Body of pancreas (tissue), 4 donors: ENCODE measurements at regions not wholly inside any gene's neighbourhood (a gene's known extent, or its start where the extent isn't known, plus 50 kb on each side); places are given as distances from the start of the nearest gene placed in this dataset.

ENCODE experiments used
- ATAC-seq: fragments of 150-250 bp; one replicate; pipeline ENCODE4 v1.9.1; 2016
- DNase-seq, 4 donors: peaks; one replicate each; pipeline ENCODE4 v3.0.0-alpha.2; 2019
- H3K27ac ChIP-seq, 4 donors: fragments of 200-600 bp; sonication (generic); 1 replicate in 3 of 4; 2 replicates in 1 of 4; pipeline versions ENCODE4 v1.5.1 to v1.6.1; 2016 to 2019; ENCODE audit warnings: mild to moderate bottlenecking in 1 of 4, mixed read lengths in 1 of 4, moderate library complexity in 1 of 4
- H3K27me3 ChIP-seq, 2 donors: fragments of 200-600 bp; sonication (generic); one replicate each; pipeline ENCODE4 v1.6.0; 2016; ENCODE audit warnings: mild to moderate bottlenecking in 1 of 2
- H3K36me3 ChIP-seq, 2 donors: fragments of 200-600 bp; sonication (generic); replicated peaks in 1 of 2; 2 replicates each; pipeline ENCODE4 v1.5.1; 2016; ENCODE audit warnings: low read depth in 2 of 2; ENCODE audit not compliant: insufficient read depth in 1 of 2
- H3K4me1 ChIP-seq: fragments of 200-600 bp; sonication (generic); one replicate; pipeline ENCODE4 v1.6.0; 2016
- H3K4me3 ChIP-seq, 2 donors: fragments of 200-600 bp; sonication (generic); 1 replicate in 1 of 2; 2 replicates in 1 of 2; pipeline ENCODE4 v1.5.1; 2016 to 2019
- H3K9me3 ChIP-seq, 3 donors: fragments of 200-600 bp; sonication (generic); 1 replicate in 2 of 3; 2 replicates in 1 of 3; pipeline ENCODE4 v1.5.1; 2016
- POLR2A ChIP-seq, 3 donors: fragments of 450-650 bp; IDR thresholded peaks; one replicate each; pipeline ENCODE4 v1.6.1; 2016; ENCODE audit warnings: antibody characterized with exemption in 3 of 3, mild to moderate bottlenecking in 2 of 3
- WGBS, 2 donors: methylation state at CpG; one replicate each; pipeline ENCODE4 v1.1.5; 2017; 5-methylcytosine and 5-hydroxymethylcytosine counted together
- intact Hi-C: fragments of 100-400 bp; cut with DNase I; formaldehyde crosslinking; loops from one replicate; pipeline ENCODE4 v1.15.1; 2023
- TF ChIP-seq, protein P1 (sequence below), 7 experiments: fragments of 450-650 bp in 4 of 7; fragments of 200-600 bp in 3 of 7; sonication (generic) in 3 of 7; IDR thresholded peaks; one replicate each; pipeline ENCODE4 v1.5.1; 2016 to 2019; ENCODE audit warnings: antibody characterized with exemption in 7 of 7

DNA sequence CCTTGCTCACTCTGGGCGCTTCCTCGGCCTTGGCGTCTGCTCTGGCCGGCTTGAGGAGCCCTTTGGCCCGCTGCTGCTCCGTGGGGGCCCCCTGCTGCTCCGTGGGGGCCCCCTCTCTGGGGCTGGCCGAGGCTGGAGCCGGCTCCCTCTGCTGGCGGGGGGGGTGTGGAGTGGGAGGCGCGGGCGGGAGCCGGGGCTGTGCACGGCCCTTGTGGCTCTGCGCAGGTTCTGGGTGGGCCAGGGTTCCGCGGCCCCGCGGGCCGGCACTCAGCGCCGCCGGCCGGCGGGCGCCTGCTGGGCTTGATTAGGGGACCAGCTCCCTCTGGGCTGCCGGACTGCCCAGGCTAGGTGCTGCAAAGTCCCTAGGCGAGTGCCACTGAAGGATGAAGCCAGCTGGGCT, 436.2 kb downstream of the SLITRK6 start:
- DNase-seq (no peak), ATAC-seq (no peak)
- H3K27ac ChIP-seq, result no peak overlapping the region
- H3K4me3 ChIP-seq, result no peak overlapping the region
- no peaks in the 10 kb centered on the region for H3K9me3 ChIP-seq
- no peaks in the 10 kb centered on the region for H3K36me3 ChIP-seq
- no peaks in the 10 kb centered on the region for H3K4me1 ChIP-seq
- TF ChIP-seq POLR2A (IDR thresholded peaks at IDR 0.05), result no peak
- TF ChIP-seq, protein P1, sequence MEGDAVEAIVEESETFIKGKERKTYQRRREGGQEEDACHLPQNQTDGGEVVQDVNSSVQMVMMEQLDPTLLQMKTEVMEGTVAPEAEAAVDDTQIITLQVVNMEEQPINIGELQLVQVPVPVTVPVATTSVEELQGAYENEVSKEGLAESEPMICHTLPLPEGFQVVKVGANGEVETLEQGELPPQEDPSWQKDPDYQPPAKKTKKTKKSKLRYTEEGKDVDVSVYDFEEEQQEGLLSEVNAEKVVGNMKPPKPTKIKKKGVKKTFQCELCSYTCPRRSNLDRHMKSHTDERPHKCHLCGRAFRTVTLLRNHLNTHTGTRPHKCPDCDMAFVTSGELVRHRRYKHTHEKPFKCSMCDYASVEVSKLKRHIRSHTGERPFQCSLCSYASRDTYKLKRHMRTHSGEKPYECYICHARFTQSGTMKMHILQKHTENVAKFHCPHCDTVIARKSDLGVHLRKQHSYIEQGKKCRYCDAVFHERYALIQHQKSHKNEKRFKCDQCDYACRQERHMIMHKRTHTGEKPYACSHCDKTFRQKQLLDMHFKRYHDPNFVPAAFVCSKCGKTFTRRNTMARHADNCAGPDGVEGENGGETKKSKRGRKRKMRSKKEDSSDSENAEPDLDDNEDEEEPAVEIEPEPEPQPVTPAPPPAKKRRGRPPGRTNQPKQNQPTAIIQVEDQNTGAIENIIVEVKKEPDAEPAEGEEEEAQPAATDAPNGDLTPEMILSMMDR (IDR thresholded peaks at IDR 0.05), result no peak
- intact Hi-C loops, result no loop called here
- no peaks in the 10 kb centered on the region for H3K27me3 ChIP-seq
- 83 to 87% methylated on average over 6 to 12 of the region's 29 CpGs for WGBS, 2 donors

DNA sequence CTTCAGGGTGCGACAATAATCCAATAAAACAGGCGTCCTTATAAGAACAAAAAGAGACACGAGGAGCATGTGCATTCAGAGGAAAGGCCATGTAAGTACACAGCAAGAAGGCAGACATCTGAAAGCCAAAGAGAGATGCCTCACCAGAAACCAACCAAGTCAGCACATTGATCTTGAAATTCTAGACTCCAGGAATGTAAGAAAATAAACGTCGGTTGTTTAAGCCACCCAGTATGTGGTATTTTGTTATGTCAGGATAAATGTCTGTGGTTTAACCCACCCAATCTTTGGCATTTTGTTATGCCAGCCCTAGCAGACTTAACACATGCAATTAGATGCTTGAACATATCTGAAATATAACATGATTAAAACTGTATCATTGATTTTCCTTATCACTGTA, 452.0 kb downstream of the SLITRK6 start:
- Histone ChIP-seq H3K27me3 (no peaks in the 10 kb centered on the region), H3K4me1 (no peaks in the 10 kb centered on the region), H3K4me3 (no peak overlapping the region), H3K27ac (no peak overlapping the region), H3K36me3 (no peaks in the 10 kb centered on the region), H3K9me3 (no peaks in the 10 kb centered on the region)
- 42 to 45% methylated on average over 5 of the region's 5 CpGs for WGBS, 2 donors
- no peak for DNase-seq
- TF ChIP-seq, protein P1 (IDR thresholded peaks at IDR 0.05), result no peak
- no peak for TF ChIP-seq POLR2A (IDR thresholded peaks at IDR 0.05)
- intact Hi-C loops, result no loop called here
- no peak for ATAC-seq

- 76 to 79% methylated on average over 4 of the region's 4 CpGs for WGBS, 2 donors
Measured at GRCh38 chr13:85334187-85334586, 465.0 kb downstream of the SLITRK6 start.

GRCh38 chr13:85333506-85334020, 465.7 kb downstream of the SLITRK6 start:
- H3K27me3 ChIP-seq, result no peaks in the 10 kb centered on the region
- intact Hi-C loops, result no loop called here
- H3K4me3 ChIP-seq, result no peak overlapping the region
- no peak for DNase-seq
- no peak for ATAC-seq
- H3K27ac ChIP-seq, result no peak overlapping the region
- no peaks in the 10 kb centered on the region for H3K9me3 ChIP-seq
- no peak for TF ChIP-seq POLR2A (IDR thresholded peaks at IDR 0.05)
- TF ChIP-seq, protein P1 (IDR thresholded peaks at IDR 0.05), result no peak
- WGBS, 2 donors, result 41 to 42% methylated on average over 2 of the region's 2 CpGs
- no peaks in the 10 kb centered on the region for H3K4me1 ChIP-seq
- H3K36me3 ChIP-seq, result no peaks in the 10 kb centered on the region

More at GRCh38 chr13:85334187-85334586, 465.0 kb downstream of the SLITRK6 start:
- Histone ChIP-seq H3K36me3 (no peaks in the 10 kb centered on the region), H3K27me3 (no peaks in the 10 kb centered on the region), H3K4me3 (no peak overlapping the region), H3K27ac (no peak overlapping the region), H3K4me1 (no peaks in the 10 kb centered on the region), H3K9me3 (no peaks in the 10 kb centered on the region)
- DNase-seq, result no peak
- ATAC-seq, result no peak
- no peak for TF ChIP-seq POLR2A (IDR thresholded peaks at IDR 0.05)
- TF ChIP-seq, protein P1 (IDR thresholded peaks at IDR 0.05), result no peak
- intact Hi-C loops, result no loop called here

DNA sequence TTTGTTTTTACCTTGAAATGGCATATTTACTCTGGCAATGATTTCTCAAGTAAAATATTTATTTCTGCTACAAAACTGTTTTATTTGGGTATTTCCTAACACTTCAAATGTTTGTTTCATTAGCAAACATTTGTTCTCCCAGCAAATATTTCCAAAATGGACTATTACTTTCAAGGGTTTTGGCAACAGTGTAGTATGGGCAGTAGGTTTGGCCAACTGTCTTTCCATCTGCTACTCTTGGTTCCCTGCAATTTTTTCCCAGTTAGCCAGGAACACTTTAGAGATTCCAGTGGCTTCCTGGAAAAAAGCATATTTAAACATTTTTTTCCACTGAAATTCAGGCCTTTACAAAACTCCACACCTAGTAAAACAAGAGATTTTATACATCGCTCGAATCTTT, 466.6 kb downstream of the SLITRK6 start:
- 81 to 88% methylated on average over 2 of the region's 2 CpGs for WGBS, 2 donors

More for the DNA sequence above, 466.6 kb downstream of the SLITRK6 start:
- ATAC-seq (no peak), DNase-seq (no peak)
- TF ChIP-seq POLR2A (IDR thresholded peaks at IDR 0.05), result no peak
- TF ChIP-seq, protein P1 (IDR thresholded peaks at IDR 0.05), result no peak
- intact Hi-C loops, result no loop called here
- Histone ChIP-seq H3K27me3 (no peaks in the 10 kb centered on the region), H3K27ac (no peak overlapping the region), H3K36me3 (no peaks in the 10 kb centered on the region), H3K4me1 (no peaks in the 10 kb centered on the region), H3K9me3 (no peaks in the 10 kb centered on the region), H3K4me3 (no peak overlapping the region)
